22Rv1 (cell line): ENCODE measurements at regions not wholly inside any gene's neighbourhood (a gene's known extent, or its start where the extent isn't known, plus 50 kb on each side); places are given as distances from the start of the nearest gene placed in this dataset.
"Not testable (repeated sequence)": the region's sequence is repeated elsewhere in the genome, so short reads cannot be mapped to it uniquely, and the experiment has no call there.

ENCODE experiments used
- ZFX ChIP-seq: fragments of 450-650 bp; IDR thresholded peaks from 2 replicates; pipeline ENCODE4 v1.6.1; 2017; ENCODE audit warnings: antibody characterized with exemption, borderline replicate concordance
- TF ChIP-seq, protein P1 (sequence below): fragments of 450-650 bp; IDR thresholded peaks from 2 replicates; pipeline ENCODE4 v1.5.1; 2017; ENCODE audit warnings: mild to moderate bottlenecking

DNA sequence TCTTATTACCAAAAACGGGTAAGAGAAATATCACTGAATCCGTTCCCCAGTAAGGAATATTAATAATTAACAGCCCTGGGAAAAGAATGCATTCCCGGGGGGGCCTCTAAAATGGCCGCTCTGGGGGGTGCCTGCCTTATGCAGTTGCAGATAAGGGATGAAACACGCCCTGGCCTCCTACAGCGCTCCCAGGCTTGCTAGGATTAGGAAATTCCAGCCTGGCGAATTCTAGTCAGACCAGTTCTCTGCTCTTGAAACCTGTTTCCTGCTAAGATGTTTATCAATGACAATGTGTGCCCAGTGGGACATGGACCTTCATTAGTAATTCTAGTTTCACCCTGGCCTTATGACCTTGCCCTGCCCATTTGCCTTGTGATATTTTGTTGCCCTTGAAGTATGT lies 76.1 kb upstream of the CRIM1 start:
- TF ChIP-seq, protein P1, sequence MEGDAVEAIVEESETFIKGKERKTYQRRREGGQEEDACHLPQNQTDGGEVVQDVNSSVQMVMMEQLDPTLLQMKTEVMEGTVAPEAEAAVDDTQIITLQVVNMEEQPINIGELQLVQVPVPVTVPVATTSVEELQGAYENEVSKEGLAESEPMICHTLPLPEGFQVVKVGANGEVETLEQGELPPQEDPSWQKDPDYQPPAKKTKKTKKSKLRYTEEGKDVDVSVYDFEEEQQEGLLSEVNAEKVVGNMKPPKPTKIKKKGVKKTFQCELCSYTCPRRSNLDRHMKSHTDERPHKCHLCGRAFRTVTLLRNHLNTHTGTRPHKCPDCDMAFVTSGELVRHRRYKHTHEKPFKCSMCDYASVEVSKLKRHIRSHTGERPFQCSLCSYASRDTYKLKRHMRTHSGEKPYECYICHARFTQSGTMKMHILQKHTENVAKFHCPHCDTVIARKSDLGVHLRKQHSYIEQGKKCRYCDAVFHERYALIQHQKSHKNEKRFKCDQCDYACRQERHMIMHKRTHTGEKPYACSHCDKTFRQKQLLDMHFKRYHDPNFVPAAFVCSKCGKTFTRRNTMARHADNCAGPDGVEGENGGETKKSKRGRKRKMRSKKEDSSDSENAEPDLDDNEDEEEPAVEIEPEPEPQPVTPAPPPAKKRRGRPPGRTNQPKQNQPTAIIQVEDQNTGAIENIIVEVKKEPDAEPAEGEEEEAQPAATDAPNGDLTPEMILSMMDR: not testable (repeated sequence)
- not testable (repeated sequence) for TF ChIP-seq ZFX
